GM23338 (cell line): ENCODE measurements at regions not wholly inside any gene's neighbourhood (a gene's known extent, or its start where the extent isn't known, plus 50 kb on each side); places are given as distances from the start of the nearest gene placed in this dataset.

Experiments
- ATAC-seq: fragments of 200-7000 bp; cut with Tn5 transposase; 3 replicates; pipeline ENCODE4 v1.9.1; 2020
- DNase-seq: peaks from one replicate; pipeline ENCODE4 v3.0.0-alpha.2; 2015; ENCODE audit warnings: low spot score
- H2AFZ ChIP-seq: fragments of 200-600 bp; sonication (generic); 2 replicates; pipeline ENCODE4 v1.8.0; 2016; ENCODE audit warnings: antibody characterized with exemption, mild to moderate bottlenecking, moderate library complexity
- H3F3A ChIP-seq: fragments of 200-600 bp; sonication (generic); replicated peaks from 2 replicates; pipeline ENCODE4 v1.8.0; 2017; ENCODE audit warnings: antibody characterized with exemption, mixed run types, low read depth
- H3K27ac ChIP-seq: fragments of 200-600 bp; sonication (generic); 2 replicates; pipeline ENCODE4 v1.6.1; 2016; ENCODE audit warnings: low read depth
- H3K27me3 ChIP-seq: fragments of 200-600 bp; sonication (generic); 2 replicates; pipeline ENCODE4 v1.8.0; 2016; ENCODE audit warnings: mild to moderate bottlenecking, mixed run types, moderate library complexity; ENCODE audit not compliant: insufficient read depth
- H3K36me3 ChIP-seq: fragments of 200-600 bp; sonication (generic); 2 replicates; pipeline ENCODE4 v1.8.0; 2016; ENCODE audit warnings: mild to moderate bottlenecking; ENCODE audit not compliant: insufficient read depth
- H3K4me1 ChIP-seq: fragments of 200-600 bp; sonication (generic); 2 replicates; pipeline ENCODE4 v1.8.0; 2016; ENCODE audit warnings: mild to moderate bottlenecking, moderate library complexity; ENCODE audit not compliant: insufficient read depth
- H3K4me2 ChIP-seq: fragments of 200-600 bp; sonication (generic); 2 replicates; pipeline ENCODE4 v1.7.1; 2017; ENCODE audit warnings: mixed run types
- H3K4me3 ChIP-seq: fragments of 200-600 bp; sonication (generic); 2 replicates; pipeline ENCODE4 v1.6.1; 2016; ENCODE audit warnings: mixed run types
- H3K79me2 ChIP-seq: fragments of 200-600 bp; sonication (generic); replicated peaks from 2 replicates; pipeline ENCODE4 v1.8.0; 2017; ENCODE audit warnings: mild to moderate bottlenecking; ENCODE audit not compliant: insufficient read depth
- H3K9me2 ChIP-seq: fragments of 200-600 bp; sonication (generic); 2 replicates; pipeline ENCODE4 v1.8.0; 2017; ENCODE audit not compliant: insufficient read depth
- H4K20me1 ChIP-seq: fragments of 200-600 bp; sonication (generic); replicated peaks from 2 replicates; pipeline ENCODE4 v1.8.0; 2017; ENCODE audit warnings: mild to moderate bottlenecking; ENCODE audit not compliant: insufficient read depth
- H3K27ac Mint-ChIP-seq: 2 replicates; pipeline ENCODE4 v1.8.0; 2020; ENCODE audit warnings: inconsistent platforms, mild to moderate bottlenecking, moderate library complexity, mixed read lengths
- H3K27me3 Mint-ChIP-seq: 3 replicates; pipeline ENCODE4 v1.8.0; 2022; ENCODE audit warnings: low read depth, mild to moderate bottlenecking, moderate library complexity, mixed read lengths, inconsistent platforms; ENCODE audit not compliant: insufficient read depth, poor library complexity
- H3K36me3 Mint-ChIP-seq: 3 replicates; pipeline ENCODE4 v1.8.0; 2021; ENCODE audit warnings: low read depth, mild to moderate bottlenecking, inconsistent platforms, moderate library complexity, mixed read lengths
- H3K4me1 Mint-ChIP-seq: 3 replicates; pipeline ENCODE4 v1.8.0; 2020; ENCODE audit warnings: mild to moderate bottlenecking, inconsistent platforms, mixed read lengths
- H3K4me3 Mint-ChIP-seq: 3 replicates; pipeline ENCODE4 v1.8.0; 2021; ENCODE audit warnings: moderate library complexity, mild to moderate bottlenecking, inconsistent platforms, mixed read lengths
- H3K9me3 Mint-ChIP-seq: 3 replicates; pipeline ENCODE4 v1.8.0; 2020; ENCODE audit warnings: moderate library complexity, mild to moderate bottlenecking, inconsistent platforms, mixed read lengths
- CTCF ChIP-seq, 2 experiments: fragments of 200-600 bp in 1 of 2; sonication (generic) in 1 of 2; conservative IDR thresholded peaks; 2 replicates each; pipeline versions ENCODE4 v1.5.1 to v1.6.1; 2016 to 2017; ENCODE audit warnings: antibody characterized with exemption in 2 of 2, low read depth in 2 of 2, mild to moderate bottlenecking in 2 of 2, moderate library complexity in 1 of 2
- ETS1 ChIP-seq: IDR thresholded peaks from 2 replicates; pipeline ENCODE4 v1.6.1; 2016; ENCODE audit warnings: antibody characterized with exemption
- EZH2 ChIP-seq: fragments of 200-600 bp; sonication (generic); IDR thresholded peaks from one replicate; pipeline ENCODE4 v1.8.0; 2017; ENCODE audit warnings: antibody characterized with exemption, mild to moderate bottlenecking, low read depth; ENCODE audit not compliant: unreplicated experiment
- EZH2phosphoT487 ChIP-seq: fragments of 200-600 bp; sonication (generic); IDR thresholded peaks from one replicate; pipeline ENCODE4 v1.8.1; 2018; ENCODE audit warnings: antibody characterized with exemption; ENCODE audit not compliant: unreplicated experiment
- JUNB ChIP-seq: IDR thresholded peaks from one replicate; pipeline ENCODE4 v1.6.1; 2016; ENCODE audit warnings: antibody characterized with exemption; ENCODE audit not compliant: unreplicated experiment
- NANOG ChIP-seq: IDR thresholded peaks from 2 replicates; pipeline ENCODE4 v1.6.1; 2016; ENCODE audit warnings: antibody characterized with exemption, borderline replicate concordance
- POLR2AphosphoS5 ChIP-seq: IDR thresholded peaks from 2 replicates; pipeline ENCODE4 v1.6.1; 2016; ENCODE audit warnings: antibody characterized with exemption, low read depth
- REST ChIP-seq: IDR thresholded peaks from one replicate; pipeline ENCODE4 v1.6.1; 2018; ENCODE audit warnings: antibody characterized with exemption; ENCODE audit not compliant: unreplicated experiment
- STAT1 ChIP-seq: IDR thresholded peaks from one replicate; pipeline ENCODE4 v1.6.1; 2016; ENCODE audit warnings: antibody characterized with exemption; ENCODE audit not compliant: unreplicated experiment
- ZNF114 ChIP-seq: fragments of 250-450 bp; sonication (Bioruptor Pico); IDR thresholded peaks from 2 replicates; pipeline ENCODE4 v1.5.0; 2020; ENCODE audit warnings: mild to moderate bottlenecking, moderate library complexity
- ZNF331 ChIP-seq: fragments of 250-450 bp; sonication (Bioruptor Pico); IDR thresholded peaks from 2 replicates; pipeline ENCODE4 v1.5.0; 2020; ENCODE audit warnings: low read depth, mild to moderate bottlenecking, moderate library complexity
- ZNF462 ChIP-seq: fragments of 250-450 bp; sonication (Bioruptor Pico); IDR thresholded peaks from 2 replicates; pipeline ENCODE4 v1.5.0; 2020; ENCODE audit warnings: mild to moderate bottlenecking, moderate library complexity

GRCh38 chr6:90663106-90663505 lies 76.2 kb upstream of the MAP3K7 start:
- H3K4me3 Mint-ChIP-seq: no peak overlapping the region
- peaks cover 19% of the 10 kb centered on the region for H3K36me3 Mint-ChIP-seq
- no peaks in the 10 kb centered on the region for H4K20me1 ChIP-seq
- H3K27me3 Mint-ChIP-seq: peaks cover 2% of the 10 kb centered on the region
- H3K27me3 ChIP-seq: no peaks in the 10 kb centered on the region
- H3K9me2 ChIP-seq: peaks cover 18% of the 10 kb centered on the region
- ATAC-seq (no peak), DNase-seq (no peak)
- H3K4me3 ChIP-seq: no peak overlapping the region
- H2AFZ ChIP-seq: no peak overlapping the region
- no peaks in the 10 kb centered on the region for H3K79me2 ChIP-seq
- H3K4me1 ChIP-seq: peaks cover 9% of the 10 kb centered on the region
- H3K4me1 Mint-ChIP-seq: 0 out of 3 replicates have a peak, but pooled peaks cover 4% of the 10 kb centered on the region
- TF ChIP-seq STAT1 (no peak), ETS1 (no peak), REST (no peak), ZNF462 (no peak), NANOG (no peak), JUNB (no peak), POLR2AphosphoS5 (no peak), EZH2phosphoT487 (no peak), CTCF (conservative IDR thresholded peaks at IDR 0.05; ENCODE audit: low read depth in 2 of 2) (no peak), ZNF331 (CRISPR knock-in tag) (no peak), ZNF114 (CRISPR knock-in tag) (no peak), EZH2 (no peak)
- peaks cover 7% of the 10 kb centered on the region; the same call in 1 of the 2 replicates for H3K36me3 ChIP-seq
- no peak overlapping the region for H3K4me2 ChIP-seq
- no peaks in the 10 kb centered on the region for H3F3A ChIP-seq
- H3K9me3 Mint-ChIP-seq: peaks cover 20% of the 10 kb centered on the region
- no peak overlapping the region for H3K27ac Mint-ChIP-seq
- no peak overlapping the region for H3K27ac ChIP-seq
